Thymus (tissue), 11 donors: ENCODE measurements at regions not wholly inside any gene's neighbourhood (a gene's known extent, or its start where the extent isn't known, plus 50 kb on each side); places are given as distances from the start of the nearest gene placed in this dataset.
"Not testable (repeated sequence)": the region's sequence is repeated elsewhere in the genome, so short reads cannot be mapped to it uniquely, and the experiment has no call there.

ENCODE experiments used
- DNase-seq, 9 donors: peaks; one replicate each; pipeline ENCODE4 v3.0.0-alpha.2; 2013; ENCODE audit warnings: low spot score in 9 of 9, low read depth in 6 of 9, missing footprints in 1 of 9
- H3K27ac ChIP-seq, 2 donors: one replicate each; pipeline ENCODE4 v1.5.1; 2013; ENCODE audit warnings: control low read depth in 1 of 2, low read depth in 1 of 2, low read length in 1 of 2, mild to moderate bottlenecking in 1 of 2, moderate library complexity in 1 of 2
- H3K27me3 ChIP-seq, 2 donors: one replicate each; pipeline ENCODE4 v1.5.1; 2013; ENCODE audit warnings: low read length in 1 of 2; ENCODE audit not compliant: control insufficient read depth in 2 of 2, insufficient read depth in 1 of 2
- H3K36me3 ChIP-seq, 2 donors: one replicate each; pipeline ENCODE4 v1.5.1; 2013; ENCODE audit warnings: low read length in 1 of 2, mild to moderate bottlenecking in 1 of 2, moderate library complexity in 1 of 2; ENCODE audit not compliant: control insufficient read depth in 2 of 2, insufficient read depth in 2 of 2
- H3K4me1 ChIP-seq, 2 donors: one replicate each; pipeline ENCODE4 v1.5.1; 2013; ENCODE audit warnings: low read length in 2 of 2; ENCODE audit not compliant: control insufficient read depth in 2 of 2, insufficient read depth in 2 of 2
- H3K4me3 ChIP-seq, 2 donors: one replicate each; pipeline ENCODE4 v1.5.1; 2013; ENCODE audit warnings: low read length in 2 of 2, control low read depth in 1 of 2, mild to moderate bottlenecking in 1 of 2
- H3K9me3 ChIP-seq, 2 donors: one replicate each; pipeline ENCODE4 v1.5.1; 2013; ENCODE audit warnings: low read length in 1 of 2, mild to moderate bottlenecking in 1 of 2; ENCODE audit not compliant: control insufficient read depth in 2 of 2, insufficient read depth in 1 of 2
- WGBS: extraction: QIAGEN DNeasy Blood & Tissue Kit; methylation state at CpG from one replicate; pipeline ENCODE4 v1.1.7; 2013; 5-methylcytosine and 5-hydroxymethylcytosine counted together
- donor health status: healthy.

DNA sequence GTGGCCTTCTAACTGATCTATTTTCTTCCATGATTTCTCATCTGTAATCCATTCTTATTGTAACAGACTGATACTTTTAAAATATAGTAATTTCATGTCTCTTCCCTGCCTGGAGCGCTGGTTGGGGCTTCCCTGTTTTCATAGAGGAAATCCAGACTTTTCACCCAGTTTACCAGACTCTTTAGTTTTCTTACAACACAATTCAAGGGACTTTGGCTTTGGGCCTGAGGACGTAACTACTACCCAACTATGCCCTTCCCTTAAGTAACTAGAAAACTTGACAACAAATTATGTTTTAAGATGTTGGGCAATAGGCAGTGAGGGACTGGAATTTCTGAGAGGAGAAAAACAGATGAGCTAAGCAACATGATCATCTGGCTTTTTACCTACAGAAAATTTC lies 289.6 kb downstream of the FGF10 start:
- no peaks in the 10 kb centered on the region for H3K36me3 ChIP-seq
- H3K27me3 ChIP-seq: no peaks in the 10 kb centered on the region
- H3K4me1 ChIP-seq: no peaks in the 10 kb centered on the region
- no peak for DNase-seq
- no peaks in the 10 kb centered on the region for H3K9me3 ChIP-seq
- H3K27ac ChIP-seq: no peak overlapping the region
- H3K4me3 ChIP-seq: no peak overlapping the region
- 89% methylated on average over 2 of the region's 2 CpGs for WGBS

DNA sequence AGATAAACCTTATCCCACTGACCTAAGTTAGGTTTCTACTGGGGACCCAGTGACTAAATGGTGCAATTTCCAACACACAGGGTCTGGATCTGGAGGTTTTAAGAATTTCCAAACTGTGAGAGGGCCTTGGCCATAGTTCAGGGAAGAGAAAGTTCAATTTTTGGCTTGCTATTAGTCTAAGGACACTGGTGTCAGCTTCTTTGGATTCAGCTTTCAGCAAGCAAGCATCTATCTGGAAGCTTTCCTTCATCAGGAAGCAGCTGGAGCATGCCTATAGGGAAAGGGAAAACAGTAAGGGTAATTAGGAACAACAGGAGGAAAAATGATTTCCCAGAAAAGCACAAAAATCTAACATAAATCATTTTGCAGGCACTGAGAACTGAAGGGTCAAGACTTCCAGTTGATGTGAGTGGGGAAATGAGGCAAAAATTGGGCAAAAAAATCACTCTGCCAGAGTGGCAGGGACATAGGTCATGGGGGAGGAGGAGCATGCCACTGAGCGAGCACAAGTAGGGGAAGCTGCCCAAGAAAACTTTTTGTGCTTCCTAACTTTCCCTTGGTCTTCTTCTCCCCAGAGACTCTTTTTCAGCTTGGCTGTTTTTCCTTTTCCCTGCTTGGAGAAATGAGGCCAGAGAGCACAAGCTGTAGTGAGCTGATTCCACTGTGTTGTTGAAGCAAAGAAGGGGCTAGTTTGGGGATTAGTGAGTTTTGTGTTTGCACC lies 299.6 kb downstream of the FGF10 start:
- Histone ChIP-seq H3K27me3 (no peaks in the 10 kb centered on the region), H3K4me1 (no peaks in the 10 kb centered on the region), H3K4me3 (no peak overlapping the region), H3K36me3 (no peaks in the 10 kb centered on the region), H3K9me3 (no peaks in the 10 kb centered on the region), H3K27ac (no peak overlapping the region)
- WGBS: 58% methylated on average over 1 of the region's 1 CpG
- no peak for DNase-seq

DNA sequence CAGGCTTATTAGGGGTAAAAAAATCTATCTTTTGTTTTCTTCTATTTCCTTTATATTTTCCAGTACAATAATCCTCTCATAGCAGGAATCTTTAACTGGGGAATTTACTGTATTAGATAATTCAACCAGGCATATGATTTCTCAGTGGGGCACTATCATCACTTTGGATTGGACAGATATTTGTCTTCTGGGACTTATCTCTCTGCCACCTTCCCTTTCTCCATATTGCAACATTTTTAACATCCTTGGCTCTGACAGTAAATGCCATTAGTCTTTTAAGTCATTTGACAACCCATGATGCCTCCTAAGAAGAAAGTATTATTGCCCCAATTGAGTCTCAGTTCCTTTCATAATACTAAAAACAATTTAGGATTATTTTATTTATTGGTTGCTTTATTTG lies 304.1 kb downstream of the FGF10 start:
- Histone ChIP-seq H3K4me3 (no peak overlapping the region), H3K9me3 (no peaks in the 10 kb centered on the region), H3K27ac (no peak overlapping the region), H3K4me1 (no peaks in the 10 kb centered on the region), H3K27me3 (no peaks in the 10 kb centered on the region), H3K36me3 (no peaks in the 10 kb centered on the region)
- no peak for DNase-seq

- not testable (repeated sequence) for H3K36me3 ChIP-seq, H3K27ac ChIP-seq, H3K4me3 ChIP-seq, DNase-seq, H3K27me3 ChIP-seq, H3K4me1 ChIP-seq, H3K9me3 ChIP-seq
- WGBS: 97% methylated on average over 21 of the region's 21 CpGs
These were observed 314.7 kb downstream of the FGF10 start for GRCh38 chr5:44074547-44074946.

DNA sequence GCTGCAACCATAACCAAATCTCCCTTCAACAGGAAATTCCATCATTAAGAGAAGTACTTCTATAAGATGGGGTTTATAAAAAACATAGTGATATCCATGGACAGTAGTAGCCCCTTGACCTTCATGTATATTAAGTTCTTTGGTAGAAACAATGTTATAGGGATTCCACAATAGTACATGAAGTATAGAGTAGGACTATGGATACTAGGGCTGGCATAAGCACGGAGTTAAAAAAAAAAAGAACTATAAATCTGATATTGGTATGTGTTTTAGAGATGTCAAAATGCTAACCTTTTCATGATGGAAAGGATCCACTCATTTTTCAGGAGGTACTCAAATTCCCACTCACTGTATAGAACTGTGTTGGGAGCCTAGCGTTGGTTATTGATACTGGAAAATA lies 337.6 kb downstream of the FGF10 start:
- H3K36me3 ChIP-seq: no peaks in the 10 kb centered on the region
- no peak overlapping the region for H3K27ac ChIP-seq
- no peaks in the 10 kb centered on the region for H3K27me3 ChIP-seq
- no peak overlapping the region for H3K4me3 ChIP-seq
- 94% methylated on average over 2 of the region's 2 CpGs for WGBS
- H3K9me3 ChIP-seq: no peaks in the 10 kb centered on the region
- H3K4me1 ChIP-seq: no peaks in the 10 kb centered on the region
- DNase-seq: no peak

DNA sequence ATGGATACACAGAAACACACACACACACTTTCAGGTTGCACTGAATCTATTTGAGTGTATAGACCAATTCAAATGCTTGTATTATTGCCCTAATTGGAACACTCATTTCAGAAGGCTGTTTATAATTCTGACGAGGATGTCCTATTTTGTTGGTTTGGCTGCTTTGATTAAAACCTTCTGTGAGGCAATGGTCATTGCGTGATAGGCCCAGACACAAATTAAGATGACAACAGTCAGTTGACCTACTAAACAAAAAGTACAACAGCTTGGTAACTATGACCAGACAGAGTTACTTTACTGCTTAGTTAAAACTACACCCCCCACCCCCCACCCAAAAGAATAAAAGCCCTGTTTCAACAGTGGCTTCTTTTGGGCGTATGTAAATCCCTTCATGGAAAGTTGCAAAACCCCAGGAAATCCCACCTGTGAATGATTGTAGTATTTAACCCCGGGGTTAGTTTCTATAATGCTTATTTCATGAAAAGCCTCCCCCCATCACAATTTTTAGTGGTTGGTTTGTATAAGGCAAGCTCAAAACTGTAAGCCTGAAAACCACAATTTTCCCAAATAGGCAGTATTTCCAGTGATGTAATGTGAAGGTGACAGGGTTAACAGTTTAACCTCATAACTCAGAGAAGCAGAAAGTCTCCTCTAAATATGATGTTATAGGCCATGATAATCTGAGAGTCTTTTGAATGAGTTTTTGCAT lies 340.8 kb downstream of the FGF10 start:
- H3K27me3 ChIP-seq: no peaks in the 10 kb centered on the region
- DNase-seq: no peak
- WGBS: 67% methylated on average over 4 of the region's 4 CpGs
- H3K9me3 ChIP-seq: no peaks in the 10 kb centered on the region
- no peak overlapping the region for H3K27ac ChIP-seq
- H3K4me3 ChIP-seq: no peak overlapping the region
- no peaks in the 10 kb centered on the region for H3K4me1 ChIP-seq
- H3K36me3 ChIP-seq: no peaks in the 10 kb centered on the region

- Histone ChIP-seq H3K27ac (no peak overlapping the region), H3K4me3 (no peak overlapping the region), H3K27me3 (no peaks in the 10 kb centered on the region), H3K9me3 (no peaks in the 10 kb centered on the region), H3K36me3 (no peaks in the 10 kb centered on the region), H3K4me1 (no peaks in the 10 kb centered on the region)
- 84% methylated on average over 6 of the region's 6 CpGs for WGBS
- no peak for DNase-seq
These were observed 342.4 kb downstream of the FGF10 start for GRCh38 chr5:44046619-44047364.

DNA sequence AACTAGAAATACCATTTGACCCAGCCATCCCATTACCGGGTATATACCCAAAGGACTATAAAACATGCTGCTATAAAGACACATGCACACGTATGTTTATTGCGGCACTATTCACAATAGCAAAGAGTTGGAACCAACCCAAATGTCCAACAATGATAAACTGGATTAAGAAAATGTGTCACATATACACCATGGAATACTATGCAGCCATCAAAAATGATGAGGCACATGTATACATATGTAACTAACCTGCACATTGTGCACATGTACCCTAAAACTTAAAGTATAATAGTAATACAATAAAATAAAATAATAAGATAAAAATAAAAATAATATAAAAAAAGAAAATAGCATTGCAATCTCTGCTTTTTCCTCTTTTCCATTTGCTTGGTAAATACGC lies 344.7 kb downstream of the FGF10 start:
- not testable (repeated sequence) for H3K36me3 ChIP-seq, H3K9me3 ChIP-seq, H3K4me3 ChIP-seq, DNase-seq, H3K27ac ChIP-seq, H3K27me3 ChIP-seq, H3K4me1 ChIP-seq
- WGBS: 94% methylated on average over 4 of the region's 4 CpGs

DNA sequence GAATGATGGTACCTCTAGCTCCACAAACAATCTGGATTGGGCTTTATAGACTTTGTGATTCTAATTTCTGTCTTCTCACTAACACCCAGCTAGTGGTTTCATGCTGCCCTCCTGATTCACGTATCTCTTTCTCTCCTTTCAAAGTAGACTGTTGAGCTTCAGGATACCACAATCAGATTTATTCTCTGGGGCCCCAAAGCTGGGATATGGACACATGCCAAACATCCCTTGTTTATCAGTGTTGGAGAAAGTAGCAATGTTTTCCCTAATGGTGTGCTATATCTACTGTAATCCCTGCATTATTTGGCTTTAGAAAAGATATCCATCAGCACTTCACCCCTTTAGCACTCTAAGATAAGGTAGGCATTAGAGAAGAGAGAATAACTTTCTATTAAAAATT lies 361.0 kb downstream of the FGF10 start:
- no peaks in the 10 kb centered on the region for H3K4me1 ChIP-seq
- H3K27me3 ChIP-seq: no peaks in the 10 kb centered on the region
- WGBS: 73% methylated on average over 1 of the region's 1 CpG
- H3K9me3 ChIP-seq: no peaks in the 10 kb centered on the region
- no peak overlapping the region for H3K27ac ChIP-seq
- H3K4me3 ChIP-seq: no peak overlapping the region
- no peak for DNase-seq
- H3K36me3 ChIP-seq: no peaks in the 10 kb centered on the region
